Kidney tubule cell (primary cell): ENCODE measurements at regions not wholly inside any gene's neighbourhood (a gene's known extent, or its start where the extent isn't known, plus 50 kb on each side); places are given as distances from the start of the nearest gene placed in this dataset.
"Not testable (repeated sequence)": the region's sequence is repeated elsewhere in the genome, so short reads cannot be mapped to it uniquely, and the experiment has no call there.

Source experiments
- DNase-seq: peaks from one replicate; pipeline ENCODE4 v3.0.0-alpha.2; 2018; ENCODE audit warnings: low spot score

DNA sequence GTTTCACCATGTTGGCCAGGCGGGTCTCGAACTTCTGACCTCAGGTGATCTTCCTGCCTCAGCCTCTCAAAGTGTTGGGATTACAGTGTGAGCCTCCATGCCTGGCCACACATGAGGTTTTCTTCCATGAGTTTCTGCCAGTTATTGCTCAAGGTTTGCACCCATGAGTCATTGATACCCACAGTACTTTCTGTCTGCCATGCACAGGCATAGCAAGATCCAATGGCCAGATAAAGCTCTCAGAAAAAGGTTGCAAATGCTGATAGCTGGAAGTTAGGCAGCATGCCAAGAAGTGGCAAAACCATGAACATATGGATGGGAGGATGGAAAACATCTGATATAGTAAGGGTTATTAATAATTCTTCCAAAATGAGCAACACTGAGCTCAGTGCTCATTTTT lies 298.7 kb upstream of the NRG3 start:
- DNase-seq: peak; percentile 39

DNA sequence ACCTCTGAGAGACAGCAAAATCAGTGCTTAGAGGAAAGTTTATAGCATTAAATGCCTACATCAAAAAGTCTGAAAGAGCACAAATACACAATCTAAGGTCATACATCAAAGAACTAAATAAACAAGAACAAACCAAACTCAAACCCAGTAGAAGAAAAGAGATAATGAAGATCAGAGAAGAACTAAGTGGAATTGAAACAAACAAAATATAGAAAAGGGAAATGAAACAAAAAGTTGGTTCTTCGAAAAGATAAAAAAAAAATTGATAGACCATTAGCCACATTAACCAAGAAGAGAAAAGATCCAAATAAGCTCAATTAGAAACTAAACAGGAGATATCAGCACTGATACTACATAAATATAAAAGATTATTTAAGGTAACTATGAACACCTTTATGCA lies 280.0 kb upstream of the NRG3 start:
- DNase-seq: no peak

DNA sequence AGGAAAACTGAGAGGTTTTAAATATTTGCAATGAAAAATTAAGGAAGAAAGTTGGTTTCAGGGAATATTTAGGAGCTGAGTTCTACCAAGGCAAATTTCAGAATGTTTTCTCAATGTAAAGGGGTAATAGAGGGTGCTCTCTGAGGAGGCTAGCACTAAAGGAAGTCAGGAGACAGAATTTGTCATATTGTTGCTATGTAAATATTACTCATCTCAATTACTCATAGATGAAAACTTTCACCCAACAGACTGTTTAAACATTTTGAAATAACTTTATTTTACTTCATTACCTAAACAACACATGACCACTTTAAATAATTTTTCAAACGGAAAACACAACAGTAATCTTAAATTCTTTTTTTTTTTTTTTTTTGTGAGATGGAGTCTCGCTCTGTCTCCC lies 274.8 kb upstream of the NRG3 start:
- DNase-seq: peak; percentile 86

DNA sequence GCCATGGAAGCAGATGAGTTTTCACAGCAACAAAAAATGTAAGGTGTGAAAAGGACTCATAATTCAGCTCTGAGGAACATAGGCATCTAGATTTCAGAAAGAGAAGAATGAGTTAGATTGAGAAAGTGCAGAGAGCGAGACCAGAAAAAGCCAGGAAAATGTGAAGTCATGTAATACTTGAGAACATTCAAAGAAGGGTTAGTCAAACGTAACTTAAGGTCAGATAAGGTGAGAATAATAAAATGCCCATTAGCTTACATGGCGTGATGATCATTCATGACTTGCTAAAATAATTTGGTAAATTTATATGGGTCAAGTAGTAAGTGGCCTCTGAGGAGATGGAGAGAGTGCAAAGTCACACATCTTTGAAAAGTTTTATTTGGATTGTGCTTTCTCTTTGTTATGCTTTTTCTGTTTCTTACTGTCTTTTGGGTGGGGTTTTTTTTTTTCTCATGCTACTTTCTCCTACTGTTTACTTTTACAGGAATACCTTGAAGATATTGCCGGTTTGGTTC lies 271.8 kb upstream of the NRG3 start:
- DNase-seq: peak; percentile 57

DNA sequence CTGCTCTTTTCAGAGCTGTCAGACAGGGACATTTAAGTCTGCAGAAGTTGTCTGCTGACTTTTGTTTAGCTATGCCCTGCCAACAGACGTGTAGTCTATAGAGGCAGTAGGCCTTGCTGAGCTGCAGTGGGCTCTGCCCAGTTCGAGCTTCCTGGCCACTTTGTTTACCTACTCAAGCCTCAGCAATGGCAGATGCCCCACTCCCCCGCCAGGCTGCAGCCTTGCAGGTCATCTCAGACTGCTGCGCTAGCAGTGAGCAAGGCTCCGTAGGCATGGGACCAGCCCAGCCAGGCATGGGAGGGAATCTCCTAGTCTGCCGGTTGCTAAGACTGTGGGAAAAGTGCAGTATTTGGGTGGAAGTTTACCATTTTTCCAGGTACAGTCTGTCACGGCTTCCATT lies 230.5 kb upstream of the NRG3 start:
- DNase-seq: not testable (repeated sequence)

DNA sequence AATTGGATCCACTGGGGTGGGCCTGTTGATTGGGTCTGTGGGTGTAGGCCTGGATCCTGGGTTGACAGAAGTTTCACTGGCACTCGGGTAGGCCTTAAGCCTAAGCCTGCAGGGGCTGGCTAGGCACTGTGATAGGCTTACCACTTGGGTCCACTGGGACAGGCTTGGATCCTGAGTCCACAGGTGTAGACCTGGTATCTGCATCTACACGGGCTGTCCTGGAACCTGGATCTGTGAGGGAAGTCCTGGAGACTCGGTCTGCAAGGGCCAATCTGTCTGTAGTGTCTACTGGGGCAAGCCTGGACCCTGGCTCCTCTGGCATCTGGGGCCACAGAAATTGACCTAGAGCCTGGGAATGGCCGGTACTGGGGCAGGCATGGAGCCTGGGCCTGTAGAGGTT lies 219.0 kb upstream of the NRG3 start:
- no peak for DNase-seq

DNA sequence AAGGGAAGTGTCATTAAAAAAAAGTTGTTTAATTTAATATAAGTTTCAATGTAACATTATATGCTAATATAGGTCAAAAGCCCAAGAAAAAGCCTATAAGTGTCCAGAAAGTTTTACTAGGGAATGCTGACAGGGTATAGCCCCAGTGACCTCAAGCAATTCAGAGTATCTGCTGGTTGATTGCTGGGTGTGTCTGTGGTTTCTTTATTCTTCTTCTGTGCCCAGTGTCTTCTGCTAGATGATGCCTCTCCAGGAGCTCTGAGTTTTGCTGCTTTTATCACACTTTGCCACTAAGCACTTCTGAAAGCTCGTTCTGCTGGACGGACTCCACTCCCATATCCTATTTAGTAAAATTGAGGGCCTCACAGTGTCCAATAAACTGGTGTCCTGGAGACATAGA lies 212.2 kb upstream of the NRG3 start:
- DNase-seq: no peak

DNA sequence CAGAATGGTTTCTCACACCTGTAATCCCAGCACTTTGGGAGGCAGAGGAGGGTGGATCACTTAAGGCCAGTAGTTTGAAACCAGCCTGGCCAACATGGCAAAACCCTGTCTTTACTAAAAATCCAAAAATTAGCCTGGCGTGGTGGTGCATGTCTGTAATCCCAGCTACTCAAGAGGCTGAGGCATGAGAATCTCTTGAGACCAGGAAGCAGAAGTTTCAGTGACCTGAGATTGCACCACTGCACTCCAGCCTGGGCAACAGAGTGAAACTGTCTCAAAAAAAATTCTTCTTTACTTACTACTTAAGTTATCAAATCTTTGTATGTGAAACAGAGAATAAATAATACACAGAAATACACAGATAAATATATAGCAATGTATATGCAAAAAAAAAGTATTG lies 210.2 kb upstream of the NRG3 start:
- not testable (repeated sequence) for DNase-seq

DNA sequence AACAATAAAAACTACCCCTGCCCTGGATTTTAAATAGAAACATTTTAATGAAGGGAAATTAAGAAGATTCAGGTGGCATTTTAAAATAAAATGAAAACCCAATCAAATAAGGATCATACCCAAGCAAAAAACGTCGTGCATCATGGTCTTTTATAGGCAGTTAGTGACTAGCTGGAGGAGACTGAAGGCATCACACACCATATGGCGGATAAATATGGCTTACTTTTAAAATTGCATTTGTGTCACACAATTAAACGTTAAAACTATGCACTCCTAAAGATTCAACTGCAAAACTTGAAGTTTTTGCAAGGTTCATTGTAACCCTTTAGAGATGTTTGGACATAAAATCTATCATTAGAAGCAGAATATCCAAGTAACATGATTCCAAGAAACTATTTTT lies 200.1 kb upstream of the NRG3 start:
- no peak for DNase-seq

DNA sequence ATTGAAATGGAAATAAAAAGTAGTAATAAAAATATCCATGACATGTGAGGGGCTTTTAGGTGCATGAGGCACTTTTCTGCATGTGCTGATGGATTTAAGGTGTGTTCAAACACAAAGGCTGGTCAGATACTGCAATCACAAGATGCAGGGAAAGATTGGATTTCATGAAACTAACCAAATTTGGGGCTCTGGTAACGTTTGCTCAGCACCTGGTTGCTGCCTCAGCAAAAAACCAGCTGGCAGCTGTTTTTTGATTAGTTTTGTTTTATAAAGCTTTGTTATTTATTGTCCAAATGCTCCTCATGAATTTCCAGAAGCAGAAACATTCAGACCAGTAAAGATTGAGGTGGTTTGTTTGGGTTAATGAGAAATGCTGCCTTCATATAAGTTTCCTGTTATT lies 195.7 kb upstream of the NRG3 start:
- DNase-seq: no peak

DNA sequence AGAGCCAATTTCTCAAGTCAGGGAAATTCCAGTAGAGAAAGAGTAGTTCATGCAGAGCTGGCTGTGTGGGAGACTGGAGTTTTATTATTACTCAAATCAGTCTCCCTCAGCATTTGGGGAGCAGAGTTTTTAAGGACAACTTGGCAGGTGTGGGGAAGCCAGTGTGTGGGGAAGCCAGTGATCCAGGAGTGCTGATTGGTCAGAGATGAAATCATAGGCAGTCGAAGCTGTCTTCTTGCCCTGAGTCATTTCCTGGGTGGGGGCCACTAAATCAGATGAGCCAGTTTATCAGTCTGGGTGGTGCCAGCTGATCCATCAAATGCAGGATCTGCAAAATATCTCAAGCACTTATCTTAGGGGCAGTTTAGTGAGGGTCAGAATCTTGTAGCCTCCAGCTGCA lies 194.6 kb upstream of the NRG3 start:
- peak; percentile 42 for DNase-seq

DNA sequence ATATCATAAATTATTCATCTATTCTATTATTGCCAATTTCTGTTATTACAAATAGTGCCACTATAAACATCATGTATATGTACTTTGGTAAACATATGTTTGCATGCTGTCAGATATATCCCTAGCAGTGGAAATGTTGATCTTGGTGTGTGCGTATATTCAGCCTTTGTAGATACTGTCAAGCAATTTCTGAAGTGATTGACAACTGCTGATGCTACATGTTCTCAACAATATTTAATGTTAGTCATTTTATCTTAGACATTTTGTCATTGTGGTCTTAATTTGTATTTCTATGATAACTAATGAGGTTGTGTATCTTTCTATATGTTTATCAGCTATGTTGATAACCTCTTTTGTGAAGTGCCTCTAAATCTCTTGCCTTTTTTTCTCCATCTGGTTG lies 186.5 kb upstream of the NRG3 start:
- DNase-seq: no peak

DNA sequence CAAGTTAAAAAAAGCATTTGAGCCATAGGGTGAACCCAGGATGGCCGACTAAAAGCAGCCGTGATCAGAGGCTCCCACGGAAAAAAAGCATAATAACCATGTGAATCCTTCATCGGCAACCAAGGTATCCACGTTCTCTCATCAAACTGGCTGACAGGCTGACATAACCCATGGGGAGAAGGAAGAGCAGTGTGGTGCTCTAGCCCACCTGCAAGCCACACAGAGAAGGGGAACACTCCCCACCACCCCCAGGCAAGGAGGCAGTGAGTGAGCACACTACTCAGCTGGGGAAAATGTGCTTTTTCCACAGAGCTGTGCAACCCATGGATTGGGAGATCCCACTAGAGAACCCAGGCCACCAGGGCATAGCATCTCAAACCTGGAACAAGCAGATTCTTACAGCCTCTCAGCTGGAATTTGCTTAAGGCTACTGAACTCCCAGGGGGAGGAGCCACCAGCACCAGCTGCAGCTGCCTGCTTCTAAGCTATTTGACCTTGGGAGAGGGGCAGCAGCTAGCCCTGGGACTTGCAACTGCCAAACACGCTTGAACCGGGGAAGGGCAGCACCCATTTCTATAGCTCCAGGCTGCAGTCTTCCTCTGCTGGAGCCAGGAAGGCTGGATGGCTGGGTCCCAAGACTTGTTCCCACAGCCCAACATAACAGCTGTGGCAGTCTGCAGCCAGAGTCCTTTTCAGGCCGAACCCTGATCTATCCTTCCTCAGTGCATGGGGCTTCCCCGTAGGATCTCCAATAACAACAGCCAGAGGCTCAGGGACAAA lies 178.2 kb upstream of the NRG3 start:
- DNase-seq: no peak

DNA sequence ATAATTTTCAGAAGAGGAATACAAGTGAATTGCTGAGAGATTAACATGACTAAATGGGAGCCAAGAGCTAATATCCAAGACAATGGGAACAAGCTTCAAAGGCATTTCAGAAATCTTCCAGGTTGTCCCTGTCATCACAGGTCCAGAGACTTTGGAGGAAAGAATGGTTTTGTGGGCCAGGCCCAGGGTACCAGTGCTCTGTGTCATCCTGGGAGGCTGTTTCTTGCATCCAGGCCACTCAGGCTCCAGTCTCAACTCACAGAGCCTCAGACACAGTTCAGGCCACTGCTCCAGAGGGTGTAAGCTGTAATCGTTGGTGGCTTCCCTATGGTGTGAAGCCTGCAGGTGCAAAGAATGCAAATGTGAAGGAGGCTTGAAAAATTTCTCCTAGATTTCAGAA lies 170.4 kb upstream of the NRG3 start:
- DNase-seq: no peak

DNA sequence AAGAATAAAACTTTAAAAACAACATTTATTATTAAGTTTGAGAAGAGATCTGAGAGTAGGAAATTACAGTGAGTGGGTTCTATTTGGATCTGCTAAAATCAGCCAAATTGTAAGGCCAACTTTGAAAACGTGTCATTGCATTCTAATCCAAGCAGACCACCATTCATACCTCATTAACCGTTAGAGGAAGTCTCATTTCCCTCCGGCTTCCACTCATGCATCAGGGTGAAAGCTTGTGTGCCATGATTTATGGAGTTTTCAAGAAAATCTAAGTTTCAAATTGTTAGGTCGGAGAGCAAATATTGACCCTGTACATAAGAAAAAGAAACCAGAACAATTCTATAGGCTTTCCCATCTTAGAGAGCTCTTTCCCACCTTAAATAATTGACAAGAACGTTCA lies 166.6 kb upstream of the NRG3 start:
- DNase-seq: no peak

DNA sequence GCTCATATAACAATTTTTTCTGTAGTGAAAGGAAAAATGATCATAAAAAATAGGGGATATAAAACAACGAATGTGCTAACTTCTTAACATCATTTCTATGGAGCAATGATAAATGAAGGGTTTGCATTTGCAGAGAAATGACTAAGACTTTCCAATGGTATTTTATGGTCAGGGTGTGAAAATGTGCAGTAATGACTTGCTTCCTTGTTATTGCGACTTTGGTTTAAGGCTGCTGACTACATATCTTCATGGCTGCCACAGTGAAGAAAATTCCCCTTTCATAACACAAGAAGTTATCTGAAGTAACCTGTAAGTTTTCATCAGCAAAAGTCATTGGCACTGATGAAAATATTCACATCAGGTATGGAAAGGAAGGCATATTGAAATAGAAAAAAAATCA lies 166.1 kb upstream of the NRG3 start:
- no peak for DNase-seq

DNA sequence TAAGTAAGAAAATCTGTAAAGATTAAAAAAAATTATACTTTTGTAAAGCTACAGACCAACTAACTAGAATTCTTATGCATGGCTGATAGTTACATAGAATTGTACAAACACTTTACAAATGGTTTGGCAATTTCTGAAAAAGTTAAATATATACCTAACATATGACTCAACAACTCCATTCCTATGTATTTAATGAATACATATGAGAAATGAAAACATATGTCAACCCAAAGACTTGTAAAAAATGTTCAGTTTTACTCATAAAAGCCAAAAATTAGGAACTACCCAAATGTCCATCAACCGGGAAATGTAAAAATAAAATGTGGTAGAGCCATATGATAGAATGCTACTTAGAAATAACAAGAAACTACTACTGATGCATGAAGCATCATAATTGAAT lies 152.6 kb upstream of the NRG3 start:
- DNase-seq: no peak

DNA sequence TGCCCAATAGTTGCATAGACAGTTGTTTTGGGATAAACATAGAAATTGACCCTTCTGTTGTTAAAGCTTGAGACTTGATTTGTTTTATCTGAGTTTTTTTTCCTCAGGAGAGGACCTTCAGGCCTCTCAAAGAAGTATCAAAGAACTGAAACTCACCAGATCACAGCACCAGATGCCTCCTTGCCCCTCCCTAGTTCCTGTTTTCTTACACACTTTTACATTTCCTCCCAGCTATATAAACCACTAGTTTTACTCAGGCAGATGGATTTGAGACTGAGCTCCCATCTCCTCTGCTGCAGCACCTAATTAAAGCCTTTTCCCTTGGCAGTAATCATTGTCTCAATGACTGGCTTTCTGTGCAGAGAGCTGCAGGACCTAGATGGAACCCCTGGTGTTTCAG lies 150.6 kb upstream of the NRG3 start:
- DNase-seq: no peak

DNA sequence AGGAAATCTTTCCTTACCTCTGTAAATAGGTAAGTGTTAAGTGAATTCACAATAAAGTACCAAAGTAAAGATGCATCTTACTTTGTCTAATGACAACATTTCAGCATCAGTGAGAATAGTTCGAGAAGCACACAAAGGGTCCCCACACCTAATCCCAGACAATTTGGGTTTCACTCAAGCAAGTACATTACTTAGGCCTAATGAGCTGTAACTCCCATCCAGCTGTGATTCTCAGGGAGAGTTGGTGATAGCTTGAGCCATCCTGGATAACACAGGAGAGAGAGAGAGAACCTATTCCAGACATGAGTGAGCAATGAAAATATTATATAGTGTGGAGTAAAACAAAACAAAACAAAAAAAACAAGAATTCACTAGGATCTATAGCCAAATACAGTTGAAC lies 149.1 kb upstream of the NRG3 start:
- DNase-seq: no peak

DNA sequence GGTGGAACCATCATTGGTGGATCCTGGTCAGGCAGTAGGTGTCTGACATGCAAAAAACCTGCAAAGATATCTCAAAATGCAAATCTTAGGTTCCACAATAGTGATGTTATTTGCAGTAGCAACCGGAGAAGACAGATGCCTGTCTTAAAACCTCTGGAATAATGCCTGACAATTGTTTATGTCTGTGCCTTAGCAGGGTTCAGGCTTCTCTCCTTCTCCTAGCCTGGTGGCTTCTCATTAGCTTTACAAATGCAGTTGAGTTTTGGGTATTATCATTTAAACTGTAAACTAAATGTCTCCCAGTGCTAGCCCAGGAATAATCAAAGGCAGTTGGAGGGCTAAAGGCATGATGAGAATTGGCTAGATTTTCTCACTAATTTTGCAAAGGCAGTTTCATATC lies 146.3 kb upstream of the NRG3 start:
- no peak for DNase-seq

DNA sequence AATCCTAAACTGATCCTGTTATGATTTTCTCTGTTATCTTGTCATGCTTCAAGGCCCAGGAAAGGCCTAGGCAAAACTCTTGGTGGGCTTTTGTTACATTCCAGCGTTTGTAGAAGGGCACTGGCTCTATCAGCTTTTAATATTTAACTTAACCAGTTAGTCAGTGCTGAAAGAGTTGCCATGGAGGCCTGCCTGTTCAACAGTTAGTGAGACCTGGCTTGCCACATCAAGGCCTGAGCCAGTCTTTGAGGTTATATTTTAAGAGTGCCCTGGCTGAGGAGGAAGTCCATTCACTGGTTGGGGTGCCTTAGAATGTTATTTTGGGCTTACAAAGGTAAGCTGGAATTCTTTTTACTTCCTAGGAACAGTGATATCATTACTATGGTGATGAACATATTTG lies 144.1 kb upstream of the NRG3 start:
- DNase-seq: peak; percentile 88

DNA sequence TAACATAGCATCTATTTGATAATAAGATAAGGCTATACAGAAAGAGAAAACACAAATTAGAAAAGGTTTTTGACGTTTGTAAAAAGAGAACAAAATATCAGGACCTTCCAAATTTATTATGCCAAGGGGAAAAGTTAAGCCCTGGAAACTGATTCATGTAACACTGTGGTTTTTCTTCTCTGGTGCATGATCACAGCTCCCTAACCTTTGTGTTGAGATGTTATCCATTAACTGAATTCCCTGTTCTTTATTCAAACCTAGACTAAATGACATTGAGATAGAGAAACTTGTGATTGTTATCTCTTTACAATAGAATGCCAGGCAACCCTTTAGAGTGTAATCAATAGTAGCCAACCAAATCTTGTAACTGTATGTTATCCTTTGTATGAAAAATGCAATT lies 141.5 kb upstream of the NRG3 start:
- DNase-seq: peak; percentile 64

DNA sequence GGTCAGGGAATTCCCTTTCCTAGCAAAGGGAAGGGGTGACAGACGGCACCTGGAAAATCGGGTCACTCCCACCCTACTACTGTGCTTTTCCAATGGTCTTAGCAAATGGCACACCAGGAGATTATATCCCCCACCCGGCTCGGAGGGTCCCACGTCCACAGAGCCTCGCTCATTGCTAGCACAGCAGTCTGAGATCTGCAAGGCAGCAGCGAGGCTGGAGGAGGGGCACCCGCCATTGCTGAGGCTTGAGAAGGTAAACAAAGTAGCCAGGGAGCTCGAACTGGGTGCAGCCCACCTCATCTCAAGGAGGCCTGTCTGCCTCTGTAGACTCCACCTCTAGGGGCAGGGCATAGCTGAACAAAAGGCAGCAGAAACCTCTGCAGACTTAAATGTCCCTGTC lies 139.8 kb upstream of the NRG3 start:
- DNase-seq: not testable (repeated sequence)

DNA sequence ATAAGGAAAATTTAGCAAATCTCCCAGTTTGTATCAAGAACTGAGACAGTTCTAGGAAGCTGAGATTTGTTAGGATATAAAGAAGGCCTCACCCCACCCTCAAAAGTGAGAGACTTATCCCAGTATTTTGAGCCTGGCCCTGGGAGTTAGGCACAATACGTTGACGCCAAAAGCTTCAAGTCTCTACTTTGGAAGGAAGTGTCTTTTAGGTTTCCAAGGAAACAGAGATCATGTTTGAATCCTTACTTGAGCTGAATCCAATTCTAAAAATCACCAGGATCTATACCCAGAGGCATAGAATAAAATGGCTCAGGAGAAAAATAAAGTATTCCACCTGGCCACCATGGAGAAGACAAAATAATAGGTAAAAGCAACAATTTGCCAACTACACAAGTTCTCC lies 115.9 kb upstream of the NRG3 start:
- no peak for DNase-seq
